ENCODE measurements at regions not wholly inside any gene's neighbourhood (a gene's known extent, or its start where the extent isn't known, plus 50 kb on each side); places are given as distances from the start of the nearest gene placed in this dataset.

DNA sequence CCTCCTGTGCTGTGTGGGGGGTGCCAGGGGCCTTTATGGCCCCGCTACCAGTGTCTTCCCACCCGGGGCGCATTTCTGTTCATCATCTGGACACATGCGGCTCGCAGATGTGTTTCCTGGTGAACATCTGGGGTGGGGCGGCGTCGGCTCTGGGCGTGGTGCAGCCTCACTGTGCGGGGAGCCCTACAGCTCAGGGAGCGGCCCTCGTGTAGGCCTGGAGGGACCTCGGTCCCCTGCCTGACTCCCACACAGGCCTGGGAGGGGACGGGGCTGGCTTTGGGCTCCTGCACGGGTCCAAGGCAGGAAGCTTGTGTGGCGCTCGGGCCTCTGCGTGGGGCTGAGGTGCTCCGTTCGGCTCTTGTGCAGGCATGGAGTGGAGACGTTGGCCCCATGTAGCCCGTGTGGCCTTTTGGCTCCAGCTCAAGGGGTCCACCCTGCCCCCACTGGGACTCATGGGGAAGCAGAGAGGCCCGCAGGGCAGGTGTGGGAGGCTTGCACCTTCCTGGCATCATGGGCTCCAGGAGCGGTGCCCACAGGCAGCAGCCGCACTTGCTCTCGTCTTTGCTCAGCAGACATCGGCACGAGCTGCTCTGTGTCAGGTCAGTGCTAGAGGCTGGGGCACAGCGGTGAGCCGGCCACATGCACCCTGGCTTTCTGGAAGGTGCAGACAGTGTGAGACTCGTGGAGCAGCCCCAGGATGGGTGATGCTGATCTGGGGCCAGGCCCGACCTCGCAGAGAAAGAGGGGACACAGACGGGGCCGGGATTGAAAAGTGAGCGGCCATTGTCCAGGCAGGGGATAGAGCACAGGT lies 90.1 kb upstream of the ACTRT2 start:
- TF ChIP-seq RFX5 (IDR thresholded peaks at IDR 0.05; ENCODE audit: low read depth, low read length) (no peak), MXI1 (IDR thresholded peaks at IDR 0.05; ENCODE audit: borderline replicate concordance, low read depth, low read length) (no peak), SMC3 (IDR thresholded peaks at IDR 0.05; ENCODE audit: low read depth, low read length) (no peak)
- TF ChIP-seq, protein P1, sequence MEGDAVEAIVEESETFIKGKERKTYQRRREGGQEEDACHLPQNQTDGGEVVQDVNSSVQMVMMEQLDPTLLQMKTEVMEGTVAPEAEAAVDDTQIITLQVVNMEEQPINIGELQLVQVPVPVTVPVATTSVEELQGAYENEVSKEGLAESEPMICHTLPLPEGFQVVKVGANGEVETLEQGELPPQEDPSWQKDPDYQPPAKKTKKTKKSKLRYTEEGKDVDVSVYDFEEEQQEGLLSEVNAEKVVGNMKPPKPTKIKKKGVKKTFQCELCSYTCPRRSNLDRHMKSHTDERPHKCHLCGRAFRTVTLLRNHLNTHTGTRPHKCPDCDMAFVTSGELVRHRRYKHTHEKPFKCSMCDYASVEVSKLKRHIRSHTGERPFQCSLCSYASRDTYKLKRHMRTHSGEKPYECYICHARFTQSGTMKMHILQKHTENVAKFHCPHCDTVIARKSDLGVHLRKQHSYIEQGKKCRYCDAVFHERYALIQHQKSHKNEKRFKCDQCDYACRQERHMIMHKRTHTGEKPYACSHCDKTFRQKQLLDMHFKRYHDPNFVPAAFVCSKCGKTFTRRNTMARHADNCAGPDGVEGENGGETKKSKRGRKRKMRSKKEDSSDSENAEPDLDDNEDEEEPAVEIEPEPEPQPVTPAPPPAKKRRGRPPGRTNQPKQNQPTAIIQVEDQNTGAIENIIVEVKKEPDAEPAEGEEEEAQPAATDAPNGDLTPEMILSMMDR (conservative IDR thresholded peaks at IDR 0.05; ENCODE audit: low read depth, low read length) = no peak

Measured in IMR-90 (cell line).